NB4 (cell line): ENCODE measurements at regions not wholly inside any gene's neighbourhood (a gene's known extent, or its start where the extent isn't known, plus 50 kb on each side); places are given as distances from the start of the nearest gene placed in this dataset.
"Not testable (repeated sequence)": the region's sequence is repeated elsewhere in the genome, so short reads cannot be mapped to it uniquely, and the experiment has no call there.

Experiments used
- POLR2A ChIP-seq: IDR thresholded peaks from 2 replicates; pipeline ENCODE4 v1.6.1; 2011; ENCODE audit warnings: mild to moderate bottlenecking; ENCODE audit not compliant: insufficient read length; ENCODE audit errors: extremely low read depth
- TF ChIP-seq, protein P1 (sequence below): IDR thresholded peaks from one replicate; pipeline ENCODE4 v1.5.1; 2012; ENCODE audit warnings: low read depth, low read length

DNA sequence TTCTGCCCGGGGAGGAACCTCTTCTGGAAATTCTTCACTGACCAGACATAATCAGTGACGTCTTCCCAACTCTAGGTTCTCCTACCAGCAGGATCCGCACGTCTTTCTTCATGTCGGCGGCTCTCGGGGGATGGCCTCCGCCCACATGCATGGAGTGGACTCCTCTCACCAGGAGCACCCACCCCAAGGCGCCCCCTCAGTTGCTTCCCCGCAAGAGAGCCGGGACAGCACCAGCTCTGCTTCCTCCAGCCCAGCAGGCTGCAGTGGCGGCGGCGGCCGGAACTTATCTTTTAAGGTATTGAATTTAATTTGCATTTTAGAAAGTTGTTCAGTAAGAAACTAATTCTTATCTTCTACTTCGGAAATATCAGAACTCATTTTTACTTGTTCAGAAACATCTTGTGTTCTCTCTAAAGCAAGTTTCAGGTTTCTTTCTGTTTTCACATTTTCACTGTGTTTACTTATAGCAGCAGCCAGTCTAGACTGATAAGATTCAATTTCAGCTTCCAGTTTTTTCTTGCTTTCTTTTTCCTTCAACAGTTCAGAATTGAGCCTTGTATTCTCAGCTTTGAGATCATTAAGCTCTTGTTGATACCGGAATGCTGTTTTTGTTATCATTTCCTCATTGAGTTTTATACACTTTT lies 343.5 kb downstream of the TUBA3C start:
- not testable (repeated sequence) for TF ChIP-seq POLR2A
- TF ChIP-seq, protein P1, sequence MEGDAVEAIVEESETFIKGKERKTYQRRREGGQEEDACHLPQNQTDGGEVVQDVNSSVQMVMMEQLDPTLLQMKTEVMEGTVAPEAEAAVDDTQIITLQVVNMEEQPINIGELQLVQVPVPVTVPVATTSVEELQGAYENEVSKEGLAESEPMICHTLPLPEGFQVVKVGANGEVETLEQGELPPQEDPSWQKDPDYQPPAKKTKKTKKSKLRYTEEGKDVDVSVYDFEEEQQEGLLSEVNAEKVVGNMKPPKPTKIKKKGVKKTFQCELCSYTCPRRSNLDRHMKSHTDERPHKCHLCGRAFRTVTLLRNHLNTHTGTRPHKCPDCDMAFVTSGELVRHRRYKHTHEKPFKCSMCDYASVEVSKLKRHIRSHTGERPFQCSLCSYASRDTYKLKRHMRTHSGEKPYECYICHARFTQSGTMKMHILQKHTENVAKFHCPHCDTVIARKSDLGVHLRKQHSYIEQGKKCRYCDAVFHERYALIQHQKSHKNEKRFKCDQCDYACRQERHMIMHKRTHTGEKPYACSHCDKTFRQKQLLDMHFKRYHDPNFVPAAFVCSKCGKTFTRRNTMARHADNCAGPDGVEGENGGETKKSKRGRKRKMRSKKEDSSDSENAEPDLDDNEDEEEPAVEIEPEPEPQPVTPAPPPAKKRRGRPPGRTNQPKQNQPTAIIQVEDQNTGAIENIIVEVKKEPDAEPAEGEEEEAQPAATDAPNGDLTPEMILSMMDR = not testable (repeated sequence)
